SK-N-SH treated with all-trans-retinoic acid at 6 μM for 48 hours (cell line): ENCODE measurements at regions not wholly inside any gene's neighbourhood (a gene's known extent, or its start where the extent isn't known, plus 50 kb on each side); places are given as distances from the start of the nearest gene placed in this dataset.

Experiments used
- ARNTL ChIP-seq: fragments of 450-650 bp; formaldehyde crosslinking; IDR thresholded peaks from 2 replicates; pipeline ENCODE4 v1.5.0; 2020; ENCODE audit warnings: low read depth, mild to moderate bottlenecking, moderate library complexity, borderline replicate concordance
- BACH2 ChIP-seq: fragments of 250-450 bp; sonication (Bioruptor Pico); IDR thresholded peaks from 2 replicates; pipeline ENCODE4 v1.9.0; 2021; ENCODE audit warnings: mild to moderate bottlenecking, borderline replicate concordance
- CSDC2 ChIP-seq: fragments of 250-450 bp; sonication (Bioruptor Pico); IDR thresholded peaks from 2 replicates; pipeline ENCODE4 v1.5.0; 2020; ENCODE audit warnings: mild to moderate bottlenecking, moderate library complexity
- GLIS3 ChIP-seq: fragments of 250-450 bp; sonication (Bioruptor Pico); IDR thresholded peaks from 2 replicates; pipeline ENCODE4 v1.5.0; 2020; ENCODE audit warnings: mild to moderate bottlenecking, moderate library complexity
- ISL1 ChIP-seq: fragments of 250-450 bp; sonication (Bioruptor Pico); IDR thresholded peaks from 2 replicates; pipeline ENCODE4 v2.1.2; 2022; ENCODE audit warnings: mild to moderate bottlenecking, moderate library complexity
- ZFP3 ChIP-seq: fragments of 250-450 bp; sonication (Bioruptor Pico); IDR thresholded peaks from 2 replicates; pipeline ENCODE4 v1.5.0; 2020; ENCODE audit warnings: mild to moderate bottlenecking, moderate library complexity
- ZFP30 ChIP-seq: fragments of 450-650 bp; formaldehyde crosslinking; IDR thresholded peaks from 2 replicates; pipeline ENCODE4 v1.5.0; 2022; ENCODE audit warnings: mild to moderate bottlenecking, moderate library complexity
- ZNF565 ChIP-seq: fragments of 450-650 bp; formaldehyde crosslinking; conservative IDR thresholded peaks from 2 replicates; pipeline ENCODE4 v1.5.0; 2020; ENCODE audit warnings: low read depth, mild to moderate bottlenecking, moderate library complexity
- TF ChIP-seq, protein P1 (sequence below): fragments of 250-450 bp; sonication (Bioruptor Pico); IDR thresholded peaks from 2 replicates; pipeline ENCODE4 v1.5.1; 2021; ENCODE audit warnings: mild to moderate bottlenecking, moderate library complexity
- TF ChIP-seq, protein P2 (sequence below): fragments of 250-450 bp; sonication (Bioruptor Pico); IDR thresholded peaks from 2 replicates; pipeline ENCODE4 v1.8.0; 2021; ENCODE audit warnings: low read depth, mild to moderate bottlenecking, moderate library complexity, borderline replicate concordance

- TF ChIP-seq BACH2 (CRISPR knock-in tag) (no peak), CSDC2 (CRISPR knock-in tag) (no peak), ARNTL (CRISPR knock-in tag) (no peak), ZFP30 (CRISPR knock-in tag) (no peak), ISL1 (no peak), GLIS3 (CRISPR knock-in tag) (no peak), ZFP3 (CRISPR knock-in tag) (no peak), ZNF565 (CRISPR knock-in tag) (no peak)
- TF ChIP-seq, protein P1, sequence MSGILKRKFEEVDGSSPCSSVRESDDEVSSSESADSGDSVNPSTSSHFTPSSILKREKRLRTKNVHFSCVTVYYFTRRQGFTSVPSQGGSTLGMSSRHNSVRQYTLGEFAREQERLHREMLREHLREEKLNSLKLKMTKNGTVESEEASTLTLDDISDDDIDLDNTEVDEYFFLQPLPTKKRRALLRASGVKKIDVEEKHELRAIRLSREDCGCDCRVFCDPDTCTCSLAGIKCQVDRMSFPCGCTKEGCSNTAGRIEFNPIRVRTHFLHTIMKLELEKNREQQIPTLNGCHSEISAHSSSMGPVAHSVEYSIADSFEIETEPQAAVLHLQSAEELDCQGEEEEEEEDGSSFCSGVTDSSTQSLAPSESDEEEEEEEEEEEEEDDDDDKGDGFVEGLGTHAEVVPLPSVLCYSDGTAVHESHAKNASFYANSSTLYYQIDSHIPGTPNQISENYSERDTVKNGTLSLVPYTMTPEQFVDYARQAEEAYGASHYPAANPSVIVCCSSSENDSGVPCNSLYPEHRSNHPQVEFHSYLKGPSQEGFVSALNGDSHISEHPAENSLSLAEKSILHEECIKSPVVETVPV, result no peak
- TF ChIP-seq, protein P2, sequence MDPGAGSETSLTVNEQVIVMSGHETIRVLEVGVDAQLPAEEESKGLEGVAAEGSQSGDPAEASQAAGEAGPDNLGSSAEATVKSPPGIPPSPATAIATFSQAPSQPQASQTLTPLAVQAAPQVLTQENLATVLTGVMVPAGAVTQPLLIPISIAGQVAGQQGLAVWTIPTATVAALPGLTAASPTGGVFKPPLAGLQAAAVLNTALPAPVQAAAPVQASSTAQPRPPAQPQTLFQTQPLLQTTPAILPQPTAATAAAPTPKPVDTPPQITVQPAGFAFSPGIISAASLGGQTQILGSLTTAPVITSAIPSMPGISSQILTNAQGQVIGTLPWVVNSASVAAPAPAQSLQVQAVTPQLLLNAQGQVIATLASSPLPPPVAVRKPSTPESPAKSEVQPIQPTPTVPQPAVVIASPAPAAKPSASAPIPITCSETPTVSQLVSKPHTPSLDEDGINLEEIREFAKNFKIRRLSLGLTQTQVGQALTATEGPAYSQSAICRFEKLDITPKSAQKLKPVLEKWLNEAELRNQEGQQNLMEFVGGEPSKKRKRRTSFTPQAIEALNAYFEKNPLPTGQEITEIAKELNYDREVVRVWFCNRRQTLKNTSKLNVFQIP, result no peak
These were observed 202.0 kb upstream of the NRP1 start for GRCh38 chr10:33536508-33536907.
